Effector memory CD4-positive, alpha-beta T cell (primary cell): ENCODE measurements at regions not wholly inside any gene's neighbourhood (a gene's known extent, or its start where the extent isn't known, plus 50 kb on each side); places are given as distances from the start of the nearest gene placed in this dataset.

Source experiments
- DNase-seq, 3 donors: peaks; one replicate each; pipeline ENCODE4 v3.0.0-alpha.2; 2020
- H3K27ac ChIP-seq: 2 replicates; pipeline ENCODE4 v1.7.0; 2013; ENCODE audit warnings: mild to moderate bottlenecking, low read length, moderate library complexity; ENCODE audit not compliant: insufficient read depth, poor library complexity, severe bottlenecking
- H3K27me3 ChIP-seq: replicated peaks from 2 replicates; pipeline ENCODE4 v1.7.0; 2013; ENCODE audit warnings: mild to moderate bottlenecking, low read length; ENCODE audit not compliant: insufficient read depth, control insufficient read depth, poor library complexity, severe bottlenecking
- H3K36me3 ChIP-seq: 2 replicates; pipeline ENCODE4 v1.7.0; 2013; ENCODE audit warnings: mild to moderate bottlenecking, low read length, moderate library complexity; ENCODE audit not compliant: control insufficient read depth, insufficient read depth
- H3K4me1 ChIP-seq: 2 replicates; pipeline ENCODE4 v1.7.0; 2013; ENCODE audit warnings: low read length, mild to moderate bottlenecking; ENCODE audit not compliant: control insufficient read depth, insufficient read depth, poor library complexity, severe bottlenecking
- H3K4me3 ChIP-seq: 2 replicates; pipeline ENCODE4 v1.7.0; 2013; ENCODE audit warnings: low read length, low read depth, mild to moderate bottlenecking; ENCODE audit not compliant: insufficient read depth, poor library complexity, severe bottlenecking
- H3K9me3 ChIP-seq: 2 replicates; pipeline ENCODE4 v1.7.0; 2013; ENCODE audit warnings: mild to moderate bottlenecking, low read length, moderate library complexity; ENCODE audit not compliant: control insufficient read depth

DNA sequence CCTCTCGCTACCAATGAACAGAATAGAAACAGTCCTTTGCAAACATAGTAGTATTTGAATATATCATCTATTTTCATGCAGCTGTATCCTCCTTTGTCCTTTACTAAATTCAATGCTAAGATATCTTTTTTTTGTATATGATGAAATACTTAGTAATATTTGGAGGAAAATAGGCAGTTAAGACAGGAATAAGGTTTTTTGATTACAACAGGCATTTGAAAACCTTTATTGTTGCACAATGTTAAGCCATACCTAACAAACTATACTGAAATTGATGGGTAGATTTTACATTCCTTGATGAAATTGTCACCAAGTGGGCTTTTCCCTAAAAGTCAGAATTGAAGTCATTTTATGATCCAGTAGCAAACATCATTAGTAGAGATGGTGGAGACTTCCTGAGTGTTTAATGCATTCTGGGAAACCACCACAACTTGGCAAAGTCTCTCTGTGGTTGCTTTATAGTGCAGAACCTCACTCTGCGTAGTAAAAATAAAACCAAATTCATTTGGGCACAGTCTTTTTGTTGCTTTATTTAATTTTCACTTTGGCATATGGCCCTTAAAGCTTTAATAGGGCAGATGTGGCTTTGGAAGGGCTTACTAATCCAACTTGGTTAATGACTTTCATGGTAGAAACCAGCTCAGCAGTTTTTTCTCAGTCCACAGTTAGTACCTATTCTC is 216.0 kb downstream of the DIPK2A start:
- Histone ChIP-seq H3K36me3 (no peaks in the 10 kb centered on the region), H3K4me3 (no peak overlapping the region), H3K4me1 (no peaks in the 10 kb centered on the region), H3K27me3 (no peaks in the 10 kb centered on the region), H3K27ac (no peak overlapping the region), H3K9me3 (no peaks in the 10 kb centered on the region)
- DNase-seq: no peak

GRCh38 chr3:144189044-144189443 is 217.4 kb downstream of the DIPK2A start:
- Histone ChIP-seq H3K27me3 (no peaks in the 10 kb centered on the region), H3K36me3 (no peaks in the 10 kb centered on the region), H3K9me3 (no peaks in the 10 kb centered on the region), H3K4me3 (no peak overlapping the region), H3K4me1 (no peaks in the 10 kb centered on the region), H3K27ac (no peak overlapping the region)
- no peak for DNase-seq

- Histone ChIP-seq H3K27ac (no peak overlapping the region), H3K27me3 (no peaks in the 10 kb centered on the region), H3K4me1 (no peaks in the 10 kb centered on the region), H3K9me3 (no peaks in the 10 kb centered on the region), H3K4me3 (no peak overlapping the region), H3K36me3 (no peaks in the 10 kb centered on the region)
- DNase-seq: no peak
Measured at GRCh38 chr3:144197116-144197515, 225.5 kb downstream of the DIPK2A start.

- Histone ChIP-seq H3K9me3 (no peaks in the 10 kb centered on the region), H3K4me1 (no peaks in the 10 kb centered on the region), H3K27ac (no peak overlapping the region), H3K36me3 (no peaks in the 10 kb centered on the region), H3K4me3 (no peak overlapping the region), H3K27me3 (no peaks in the 10 kb centered on the region)
- DNase-seq: no peak
Measured at GRCh38 chr3:144197582-144197981, 226.0 kb downstream of the DIPK2A start.

- Histone ChIP-seq H3K27me3 (no peaks in the 10 kb centered on the region), H3K4me1 (no peaks in the 10 kb centered on the region), H3K36me3 (no peaks in the 10 kb centered on the region), H3K27ac (no peak overlapping the region), H3K4me3 (no peak overlapping the region), H3K9me3 (no peaks in the 10 kb centered on the region)
- no peak for DNase-seq
Measured at GRCh38 chr3:144200004-144200403, 228.4 kb downstream of the DIPK2A start.

DNA sequence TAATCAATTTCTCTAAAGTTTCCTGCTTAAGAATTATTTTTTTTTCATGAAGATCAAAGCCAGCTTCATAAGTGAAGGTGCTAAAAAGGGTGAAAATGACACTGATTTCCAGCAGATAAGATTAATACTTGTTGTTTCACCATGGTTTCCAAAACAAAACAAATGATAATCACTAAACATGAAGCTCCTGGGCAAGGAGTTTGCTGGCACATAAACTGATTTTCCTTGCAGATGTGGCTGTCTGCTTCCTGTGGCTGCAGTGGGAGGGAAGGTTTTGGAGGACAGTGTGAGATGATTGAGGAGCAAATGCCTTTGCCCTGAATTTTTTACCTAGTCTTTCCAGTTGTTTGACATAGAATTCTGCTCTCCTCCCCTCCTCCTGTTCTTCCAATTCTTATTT is 228.8 kb downstream of the DIPK2A start:
- Histone ChIP-seq H3K9me3 (no peaks in the 10 kb centered on the region), H3K36me3 (no peaks in the 10 kb centered on the region), H3K4me3 (no peak overlapping the region), H3K27ac (no peak overlapping the region), H3K27me3 (no peaks in the 10 kb centered on the region), H3K4me1 (no peaks in the 10 kb centered on the region)
- no peak for DNase-seq

DNA sequence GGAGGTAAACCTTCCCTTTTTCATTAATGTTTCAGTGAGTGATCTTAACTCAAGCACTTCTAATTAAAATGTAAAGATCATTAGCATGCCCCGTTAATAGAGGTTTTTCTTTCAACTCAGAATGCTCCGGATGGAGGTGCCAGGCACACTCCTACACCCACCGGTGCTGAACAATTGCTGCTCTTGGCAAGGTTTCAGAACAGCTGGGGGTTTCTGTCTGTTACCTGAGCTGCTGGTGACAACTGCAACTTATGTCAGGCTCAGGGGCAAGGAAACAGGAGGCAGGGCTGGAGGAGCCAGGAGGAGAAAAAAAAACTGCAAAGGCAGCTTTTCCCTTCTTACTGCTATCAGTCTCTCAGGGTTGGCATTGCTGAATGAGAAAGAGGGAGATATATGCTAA is 250.1 kb downstream of the DIPK2A start:
- H3K27ac ChIP-seq: no peak overlapping the region
- H3K4me1 ChIP-seq: no peaks in the 10 kb centered on the region
- no peaks in the 10 kb centered on the region for H3K36me3 ChIP-seq
- no peak overlapping the region for H3K4me3 ChIP-seq
- DNase-seq: no peak
- H3K9me3 ChIP-seq: no peaks in the 10 kb centered on the region
- H3K27me3 ChIP-seq: no peaks in the 10 kb centered on the region

GRCh38 chr3:144229330-144229729 is 257.7 kb downstream of the DIPK2A start:
- no peaks in the 10 kb centered on the region for H3K4me1 ChIP-seq
- no peak overlapping the region for H3K4me3 ChIP-seq
- H3K27ac ChIP-seq: no peak overlapping the region
- H3K27me3 ChIP-seq: no peaks in the 10 kb centered on the region
- H3K36me3 ChIP-seq: no peaks in the 10 kb centered on the region
- H3K9me3 ChIP-seq: no peaks in the 10 kb centered on the region
- DNase-seq: no peak

DNA sequence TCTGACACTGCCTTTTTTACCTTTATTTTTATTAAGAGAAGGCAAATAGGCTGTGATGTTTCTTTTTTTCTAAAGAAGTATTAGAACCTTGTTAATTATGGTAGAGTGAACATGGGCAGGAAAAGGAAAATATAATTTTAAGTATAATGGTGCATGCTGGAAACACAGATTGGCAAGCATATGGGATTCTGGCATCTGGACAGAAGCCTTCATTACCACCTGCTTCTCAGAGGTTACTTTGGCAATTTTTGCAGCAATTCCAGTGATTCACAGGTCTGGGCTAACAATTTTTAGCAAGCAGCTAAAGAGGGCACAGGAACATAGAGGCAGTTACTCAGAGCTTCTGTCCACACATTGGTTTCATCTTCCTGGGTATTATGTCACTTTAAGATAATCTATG is 258.3 kb downstream of the DIPK2A start:
- Histone ChIP-seq H3K36me3 (no peaks in the 10 kb centered on the region), H3K4me1 (no peaks in the 10 kb centered on the region), H3K27ac (no peak overlapping the region), H3K4me3 (no peak overlapping the region), H3K9me3 (no peaks in the 10 kb centered on the region), H3K27me3 (no peaks in the 10 kb centered on the region)
- no peak for DNase-seq

- no peak overlapping the region for H3K27ac ChIP-seq
- no peaks in the 10 kb centered on the region for H3K4me1 ChIP-seq
- H3K36me3 ChIP-seq: no peaks in the 10 kb centered on the region
- H3K4me3 ChIP-seq: no peak overlapping the region
- DNase-seq: no peak
- H3K9me3 ChIP-seq: no peaks in the 10 kb centered on the region
- no peaks in the 10 kb centered on the region for H3K27me3 ChIP-seq
Measured at GRCh38 chr3:144235489-144235888, 263.9 kb downstream of the DIPK2A start.
